ENCODE measurements at regions not wholly inside any gene's neighbourhood (a gene's known extent, or its start where the extent isn't known, plus 50 kb on each side); places are given as distances from the start of the nearest gene placed in this dataset.

DNA sequence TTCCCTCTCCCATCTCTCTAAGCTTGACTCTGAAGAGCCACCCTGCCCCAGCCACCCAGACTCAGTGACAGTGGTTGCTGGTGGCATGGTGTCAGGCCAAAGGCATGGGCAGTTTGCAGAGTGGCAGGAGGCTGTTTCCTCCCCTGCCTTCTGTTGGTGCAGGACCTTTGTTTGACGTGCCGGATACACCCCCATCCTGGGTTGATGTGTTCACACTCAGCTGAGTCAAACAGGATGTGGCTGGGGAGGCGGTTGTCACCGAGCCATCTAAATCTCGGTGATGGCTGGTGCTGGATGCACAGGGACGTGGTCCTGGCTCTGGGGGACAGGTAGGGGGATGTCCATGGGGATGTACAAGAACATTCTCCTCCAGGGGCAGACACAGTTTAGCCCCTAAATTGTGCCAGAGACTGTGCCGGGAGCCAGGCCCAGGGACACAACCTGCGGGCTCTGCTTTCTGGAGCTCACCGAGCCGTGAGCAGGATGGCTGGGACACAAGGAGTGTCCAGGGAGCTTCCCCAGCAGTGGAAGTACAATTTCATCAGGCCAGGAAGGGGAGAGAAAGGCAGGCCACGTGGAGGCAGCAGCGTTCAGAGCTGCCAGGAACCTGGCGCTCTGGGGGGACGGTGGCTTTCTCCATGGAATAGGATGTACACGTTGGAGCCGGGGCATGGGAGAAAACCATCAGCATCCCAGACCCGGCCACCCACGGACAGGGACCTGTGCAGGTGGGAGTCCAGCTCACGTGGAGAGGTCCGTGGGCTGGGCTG, 264.2 kb downstream of the SEC14L1 start:
- no peak for FAIRE-seq
- 91% methylated on average over 20 of the region's 20 CpGs for WGBS (ENCODE audit: low lambda C conversion rate)
- H3K9me3 ChIP-seq (ENCODE audit: low read length): no peaks in the 10 kb centered on the region
- in situ Hi-C loops (cut with HindIII; ENCODE audit: extremely low pct_ligation_motif_present, low pct_unique_long_range_greater_than_20kb) (no loop called here), intact Hi-C loops (cut with micrococcal nuclease; ENCODE audit: unreplicated experiment) (no loop called here)
- no peak overlapping the region for H3K27ac ChIP-seq (ENCODE audit: extremely low read length, insufficient read depth, low read length)
- peaks cover 6% of the 10 kb centered on the region for H3K4me1 ChIP-seq (ENCODE audit: insufficient read depth, low read length)
- no peak overlapping the region for H2AFZ ChIP-seq (ENCODE audit: low read length)
- H3K4me3 ChIP-seq (replicated peaks in 1 of 3; ENCODE audit: insufficient read depth in 1 of 3, low read depth in 2 of 3, low read length in 3 of 3): no peak overlapping the region
- no peak overlapping the region for H3K9ac ChIP-seq (ENCODE audit: insufficient read depth, low read depth, low read length)
- H3K4me2 ChIP-seq (ENCODE audit: low read depth, low read length): no peak overlapping the region
- BruUV-seq (replicated peaks): no TSS peak
- CTCF ChIA-PET (ENCODE audit: low intra/inter-chr PET ratio, low total read pairs): no interaction called here
- H3K79me2 ChIP-seq (ENCODE audit: insufficient read depth, low read length): peaks cover 57% of the 10 kb centered on the region
- POLR2A ChIA-PET: interaction anchor here (1.2 to 2.2 kb wide), 2 partner anchors 13 to 47 kb away, joined by 4 to 8 read pairs; no protein-coding TSS in a partner anchor
- DNase-seq (ENCODE audit: low spot score): no peak
- no peak for ATAC-seq
- no peaks in the 10 kb centered on the region for H3K27me3 ChIP-seq (ENCODE audit: control insufficient read depth in 1 of 2, insufficient read depth in 2 of 2, low read length in 2 of 2)
- H3K36me3 ChIP-seq (replicated peaks in 1 of 2; ENCODE audit: control insufficient read depth in 1 of 2, insufficient read depth in 2 of 2, low read length in 2 of 2): peaks cover 47 to 78% of the 10 kb centered on the region in 2 experiments; a peak in 4 of 5 replicates
- peaks cover 56% of the 10 kb centered on the region for H4K20me1 ChIP-seq (ENCODE audit: insufficient read depth, low read length)
- peak; percentile 4 for TF ChIP-seq AGO2 (optimal IDR thresholded peaks at IDR 0.05; ENCODE audit: low read depth, low read length)
- TF ChIP-seq, protein P1, sequence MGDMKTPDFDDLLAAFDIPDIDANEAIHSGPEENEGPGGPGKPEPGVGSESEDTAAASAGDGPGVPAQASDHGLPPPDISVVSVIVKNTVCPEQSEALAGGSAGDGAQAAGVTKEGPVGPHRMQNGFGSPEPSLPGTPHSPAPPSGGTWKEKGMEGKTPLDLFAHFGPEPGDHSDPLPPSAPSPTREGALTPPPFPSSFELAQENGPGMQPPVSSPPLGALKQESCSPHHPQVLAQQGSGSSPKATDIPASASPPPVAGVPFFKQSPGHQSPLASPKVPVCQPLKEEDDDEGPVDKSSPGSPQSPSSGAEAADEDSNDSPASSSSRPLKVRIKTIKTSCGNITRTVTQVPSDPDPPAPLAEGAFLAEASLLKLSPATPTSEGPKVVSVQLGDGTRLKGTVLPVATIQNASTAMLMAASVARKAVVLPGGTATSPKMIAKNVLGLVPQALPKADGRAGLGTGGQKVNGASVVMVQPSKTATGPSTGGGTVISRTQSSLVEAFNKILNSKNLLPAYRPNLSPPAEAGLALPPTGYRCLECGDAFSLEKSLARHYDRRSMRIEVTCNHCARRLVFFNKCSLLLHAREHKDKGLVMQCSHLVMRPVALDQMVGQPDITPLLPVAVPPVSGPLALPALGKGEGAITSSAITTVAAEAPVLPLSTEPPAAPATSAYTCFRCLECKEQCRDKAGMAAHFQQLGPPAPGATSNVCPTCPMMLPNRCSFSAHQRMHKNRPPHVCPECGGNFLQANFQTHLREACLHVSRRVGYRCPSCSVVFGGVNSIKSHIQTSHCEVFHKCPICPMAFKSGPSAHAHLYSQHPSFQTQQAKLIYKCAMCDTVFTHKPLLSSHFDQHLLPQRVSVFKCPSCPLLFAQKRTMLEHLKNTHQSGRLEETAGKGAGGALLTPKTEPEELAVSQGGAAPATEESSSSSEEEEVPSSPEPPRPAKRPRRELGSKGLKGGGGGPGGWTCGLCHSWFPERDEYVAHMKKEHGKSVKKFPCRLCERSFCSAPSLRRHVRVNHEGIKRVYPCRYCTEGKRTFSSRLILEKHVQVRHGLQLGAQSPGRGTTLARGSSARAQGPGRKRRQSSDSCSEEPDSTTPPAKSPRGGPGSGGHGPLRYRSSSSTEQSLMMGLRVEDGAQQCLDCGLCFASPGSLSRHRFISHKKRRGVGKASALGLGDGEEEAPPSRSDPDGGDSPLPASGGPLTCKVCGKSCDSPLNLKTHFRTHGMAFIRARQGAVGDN (CRISPR knock-in tag; IDR thresholded peaks at IDR 0.05): peak; percentile 5; the same call in 1 of the 2 replicates
- no peak for TF ChIP-seq ZNF572 (CRISPR knock-in tag; IDR thresholded peaks at IDR 0.05)

Data from HepG2 (cell line).